ENCODE measurements at regions not wholly inside any gene's neighbourhood (a gene's known extent, or its start where the extent isn't known, plus 50 kb on each side); places are given as distances from the start of the nearest gene placed in this dataset.
A peak's percentile ranks its signal among the peaks of the same experiment; 100 is the strongest.

DNA sequence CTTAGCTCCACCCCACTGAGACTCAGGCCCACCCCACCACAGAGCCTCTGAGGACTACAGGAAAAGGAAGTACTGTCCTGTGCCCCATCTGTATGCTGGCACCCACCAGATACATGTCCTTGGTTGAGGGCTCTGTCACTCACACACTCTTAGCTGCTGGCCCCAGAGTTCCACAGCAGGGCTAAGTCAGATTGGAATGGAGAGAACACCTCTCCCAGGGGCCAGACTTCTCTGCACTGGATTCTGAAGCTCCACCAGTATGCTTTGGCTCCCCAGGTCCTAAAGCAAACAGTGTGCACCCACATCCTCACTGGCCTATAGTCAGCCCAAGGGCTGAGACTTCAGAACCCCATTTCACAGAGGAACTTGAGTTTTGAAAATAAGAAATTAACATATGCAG is 103.2 kb upstream of the PPP2R2D start:
- H2BK15ac ChIP-seq (ENCODE audit: low read depth, low read length), result no peak overlapping the region
- H3K56ac ChIP-seq (ENCODE audit: insufficient read length, low read depth, low read length), result no peak overlapping the region
- no peak overlapping the region for H3K14ac ChIP-seq (ENCODE audit: insufficient read depth, low read length)
- H4K20me1 ChIP-seq (ENCODE audit: control insufficient read depth, insufficient read depth, insufficient read length), result no peaks in the 10 kb centered on the region
- H3K27ac Mint-ChIP-seq, result no peak overlapping the region; a peak in 1 of 7 replicates
- no peak overlapping the region for H4K91ac ChIP-seq (ENCODE audit: insufficient read length, low read depth, low read length)
- no peaks in the 10 kb centered on the region for H3K4me1 Mint-ChIP-seq
- H2AK5ac ChIP-seq (ENCODE audit: insufficient read length, low read length), result no peak overlapping the region
- H4K5ac ChIP-seq (ENCODE audit: insufficient read length, low read depth, low read length), result no peak overlapping the region
- H3K9me3 Mint-ChIP-seq, result peaks cover 32 to 34% of the 10 kb centered on the region in 2 experiments
- H3T11ph ChIP-seq (ENCODE audit: low read length), result no peak overlapping the region
- H3K18ac ChIP-seq (ENCODE audit: insufficient read length, low read depth, low read length), result no peak overlapping the region
- H3K4me1 ChIP-seq (ENCODE audit: insufficient read depth, low read length), result no peaks in the 10 kb centered on the region
- no peak overlapping the region for H3K4ac ChIP-seq (ENCODE audit: low read depth, low read length)
- H3K4me3 Mint-ChIP-seq, result no peak overlapping the region
- no peaks in the 10 kb centered on the region for H3K79me2 ChIP-seq (ENCODE audit: insufficient read depth, low read length)
- H3K27me3 ChIP-seq (ENCODE audit: insufficient read depth, low read length), result no peaks in the 10 kb centered on the region
- no peak overlapping the region for H2BK12ac ChIP-seq (ENCODE audit: insufficient read length, low read depth, low read length)
- H3K23me2 ChIP-seq (ENCODE audit: insufficient read length, low read depth, low read length, poor library complexity, severe bottlenecking), result no peaks in the 10 kb centered on the region
- H3K4me2 ChIP-seq (ENCODE audit: insufficient read depth, insufficient read length, low read length), result no peak overlapping the region
- no peaks in the 10 kb centered on the region for H3K27me3 Mint-ChIP-seq (ENCODE audit: low read depth)
- no peaks in the 10 kb centered on the region for H3K9me3 ChIP-seq (ENCODE audit: control insufficient read depth, low read depth, low read length)
- no peak overlapping the region for H2BK20ac ChIP-seq (ENCODE audit: low read depth, low read length, poor library complexity, severe bottlenecking)
- H2AFZ ChIP-seq (ENCODE audit: low read length), result no peak overlapping the region
- no peak overlapping the region for H4K8ac ChIP-seq (replicated peaks; ENCODE audit: insufficient read length, low read depth, low read length)
- no peak overlapping the region for H3K27ac ChIP-seq (ENCODE audit: insufficient read length, low read depth, low read length)
- peaks cover 5 to 13% (median 7%) of the 10 kb centered on the region in 3 experiments; a peak in 6 of 7 replicates for H3K36me3 Mint-ChIP-seq (ENCODE audit: insufficient read depth in 1 of 3, low read depth in 3 of 3)
- TF ChIP-seq, protein P1, sequence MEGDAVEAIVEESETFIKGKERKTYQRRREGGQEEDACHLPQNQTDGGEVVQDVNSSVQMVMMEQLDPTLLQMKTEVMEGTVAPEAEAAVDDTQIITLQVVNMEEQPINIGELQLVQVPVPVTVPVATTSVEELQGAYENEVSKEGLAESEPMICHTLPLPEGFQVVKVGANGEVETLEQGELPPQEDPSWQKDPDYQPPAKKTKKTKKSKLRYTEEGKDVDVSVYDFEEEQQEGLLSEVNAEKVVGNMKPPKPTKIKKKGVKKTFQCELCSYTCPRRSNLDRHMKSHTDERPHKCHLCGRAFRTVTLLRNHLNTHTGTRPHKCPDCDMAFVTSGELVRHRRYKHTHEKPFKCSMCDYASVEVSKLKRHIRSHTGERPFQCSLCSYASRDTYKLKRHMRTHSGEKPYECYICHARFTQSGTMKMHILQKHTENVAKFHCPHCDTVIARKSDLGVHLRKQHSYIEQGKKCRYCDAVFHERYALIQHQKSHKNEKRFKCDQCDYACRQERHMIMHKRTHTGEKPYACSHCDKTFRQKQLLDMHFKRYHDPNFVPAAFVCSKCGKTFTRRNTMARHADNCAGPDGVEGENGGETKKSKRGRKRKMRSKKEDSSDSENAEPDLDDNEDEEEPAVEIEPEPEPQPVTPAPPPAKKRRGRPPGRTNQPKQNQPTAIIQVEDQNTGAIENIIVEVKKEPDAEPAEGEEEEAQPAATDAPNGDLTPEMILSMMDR (conservative IDR thresholded peaks at IDR 0.05), result no peak
- peak; percentile 5 for DNase-seq
- H3K23ac ChIP-seq (ENCODE audit: insufficient read length, low read depth, low read length), result no peak overlapping the region
- no peaks in the 10 kb centered on the region for H3K79me1 ChIP-seq (ENCODE audit: insufficient read depth, low read depth, low read length, poor library complexity, severe bottlenecking)
- H2BK120ac ChIP-seq (ENCODE audit: low read depth, low read length, poor library complexity, severe bottlenecking), result no peak overlapping the region
- no peak overlapping the region for H2BK5ac ChIP-seq (ENCODE audit: insufficient read length, low read length)
- H3K9ac ChIP-seq (ENCODE audit: extremely low read depth, insufficient read length, low read length), result no peak overlapping the region
